ENCODE measurements at regions not wholly inside any gene's neighbourhood (a gene's known extent, or its start where the extent isn't known, plus 50 kb on each side); places are given as distances from the start of the nearest gene placed in this dataset.
"Not testable (repeated sequence)": the region's sequence is repeated elsewhere in the genome, so short reads cannot be mapped to it uniquely, and the experiment has no call there.

DNA sequence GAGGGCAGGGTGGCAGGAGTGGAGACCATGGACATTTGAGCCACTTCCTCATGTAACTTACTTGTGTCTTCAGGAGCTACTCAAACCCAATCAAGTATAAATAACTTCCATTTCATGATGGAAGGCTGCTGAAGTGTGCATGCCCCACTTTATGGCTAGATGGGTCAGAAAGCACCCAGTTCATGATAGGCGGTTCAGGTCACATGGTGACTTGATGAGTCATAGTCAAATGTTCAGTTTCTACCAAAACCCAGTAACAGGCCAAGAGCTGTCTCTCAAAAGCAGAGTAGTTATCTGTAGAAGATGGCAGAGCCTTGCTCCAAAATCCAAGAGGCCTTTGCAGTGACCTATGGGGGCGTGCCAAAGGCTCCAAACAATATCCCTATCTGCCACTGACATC lies 133.7 kb upstream of the TENT5A start:
- DNase-seq (ENCODE audit: low spot score): no peak
- Mint-ChIP-seq H3K9me3 (ENCODE audit: low read depth) (no peaks in the 10 kb centered on the region), H3K27ac (ENCODE audit: unreplicated experiment) (no peak overlapping the region), H3K4me3 (ENCODE audit: unreplicated experiment) (no peak overlapping the region), H3K4me1 (ENCODE audit: low read depth) (peaks cover 17% of the 10 kb centered on the region), H3K36me3 (ENCODE audit: low read depth) (no peaks in the 10 kb centered on the region), H3K27me3 (ENCODE audit: low read depth) (no peaks in the 10 kb centered on the region)
- TF ChIP-seq, protein P1, sequence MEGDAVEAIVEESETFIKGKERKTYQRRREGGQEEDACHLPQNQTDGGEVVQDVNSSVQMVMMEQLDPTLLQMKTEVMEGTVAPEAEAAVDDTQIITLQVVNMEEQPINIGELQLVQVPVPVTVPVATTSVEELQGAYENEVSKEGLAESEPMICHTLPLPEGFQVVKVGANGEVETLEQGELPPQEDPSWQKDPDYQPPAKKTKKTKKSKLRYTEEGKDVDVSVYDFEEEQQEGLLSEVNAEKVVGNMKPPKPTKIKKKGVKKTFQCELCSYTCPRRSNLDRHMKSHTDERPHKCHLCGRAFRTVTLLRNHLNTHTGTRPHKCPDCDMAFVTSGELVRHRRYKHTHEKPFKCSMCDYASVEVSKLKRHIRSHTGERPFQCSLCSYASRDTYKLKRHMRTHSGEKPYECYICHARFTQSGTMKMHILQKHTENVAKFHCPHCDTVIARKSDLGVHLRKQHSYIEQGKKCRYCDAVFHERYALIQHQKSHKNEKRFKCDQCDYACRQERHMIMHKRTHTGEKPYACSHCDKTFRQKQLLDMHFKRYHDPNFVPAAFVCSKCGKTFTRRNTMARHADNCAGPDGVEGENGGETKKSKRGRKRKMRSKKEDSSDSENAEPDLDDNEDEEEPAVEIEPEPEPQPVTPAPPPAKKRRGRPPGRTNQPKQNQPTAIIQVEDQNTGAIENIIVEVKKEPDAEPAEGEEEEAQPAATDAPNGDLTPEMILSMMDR (IDR thresholded peaks at IDR 0.05): no peak

DNA sequence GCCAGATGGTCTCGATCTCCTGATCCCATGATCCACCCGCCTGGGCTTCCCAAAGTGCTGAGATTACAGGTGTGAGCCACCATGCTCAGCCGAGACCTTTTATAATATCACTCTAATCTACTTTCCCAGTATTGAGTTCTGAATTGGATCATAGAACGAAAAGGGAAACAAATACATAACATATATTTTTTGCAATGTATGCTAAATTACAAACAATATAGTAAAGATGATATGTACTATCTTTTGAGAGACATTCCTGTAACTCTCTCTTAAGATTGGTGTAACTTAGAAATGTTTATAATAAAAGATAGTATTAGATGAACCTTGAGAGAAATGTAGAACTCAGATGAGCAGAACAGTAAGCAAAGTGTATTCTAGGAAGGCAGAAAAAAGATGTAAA lies 129.2 kb upstream of the TENT5A start:
- no peak for DNase-seq (ENCODE audit: low spot score)
- H3K4me1 Mint-ChIP-seq (ENCODE audit: low read depth): no peaks in the 10 kb centered on the region
- peaks cover 1% of the 10 kb centered on the region for H3K36me3 Mint-ChIP-seq (ENCODE audit: low read depth)
- H3K27ac Mint-ChIP-seq (ENCODE audit: unreplicated experiment): no peak overlapping the region
- H3K27me3 Mint-ChIP-seq (ENCODE audit: low read depth): no peaks in the 10 kb centered on the region
- H3K4me3 Mint-ChIP-seq (ENCODE audit: unreplicated experiment): no peak overlapping the region
- no peaks in the 10 kb centered on the region for H3K9me3 Mint-ChIP-seq (ENCODE audit: low read depth)
- TF ChIP-seq, protein P1 (IDR thresholded peaks at IDR 0.05): no peak

DNA sequence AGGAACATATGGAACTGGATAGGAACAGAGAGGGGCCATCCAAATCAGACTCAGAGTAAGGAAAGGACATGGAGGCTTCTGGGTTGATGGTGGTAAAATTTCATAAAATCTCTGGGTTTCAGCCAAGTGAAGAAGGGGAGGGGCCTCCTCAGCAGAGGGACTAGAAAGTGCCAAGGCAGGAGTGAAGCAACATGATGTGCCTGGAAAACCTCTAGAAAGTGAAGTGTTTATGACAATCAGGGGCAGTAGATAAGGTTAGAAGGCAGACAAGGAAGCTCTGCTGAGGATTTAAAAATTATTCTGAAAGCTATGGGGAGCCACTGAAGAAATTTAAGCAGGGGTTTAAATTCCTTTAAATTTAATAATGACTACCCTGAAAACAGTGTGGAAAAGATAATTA lies 126.0 kb upstream of the TENT5A start:
- TF ChIP-seq, protein P1 (IDR thresholded peaks at IDR 0.05): no peak
- H3K27me3 Mint-ChIP-seq (ENCODE audit: low read depth): no peaks in the 10 kb centered on the region
- H3K27ac Mint-ChIP-seq (ENCODE audit: unreplicated experiment): no peak overlapping the region
- DNase-seq (ENCODE audit: low spot score): no peak
- no peaks in the 10 kb centered on the region for H3K4me1 Mint-ChIP-seq (ENCODE audit: low read depth)
- H3K36me3 Mint-ChIP-seq (ENCODE audit: low read depth): peaks cover 12% of the 10 kb centered on the region
- H3K9me3 Mint-ChIP-seq (ENCODE audit: low read depth): peaks cover 11% of the 10 kb centered on the region
- H3K4me3 Mint-ChIP-seq (ENCODE audit: unreplicated experiment): no peak overlapping the region

DNA sequence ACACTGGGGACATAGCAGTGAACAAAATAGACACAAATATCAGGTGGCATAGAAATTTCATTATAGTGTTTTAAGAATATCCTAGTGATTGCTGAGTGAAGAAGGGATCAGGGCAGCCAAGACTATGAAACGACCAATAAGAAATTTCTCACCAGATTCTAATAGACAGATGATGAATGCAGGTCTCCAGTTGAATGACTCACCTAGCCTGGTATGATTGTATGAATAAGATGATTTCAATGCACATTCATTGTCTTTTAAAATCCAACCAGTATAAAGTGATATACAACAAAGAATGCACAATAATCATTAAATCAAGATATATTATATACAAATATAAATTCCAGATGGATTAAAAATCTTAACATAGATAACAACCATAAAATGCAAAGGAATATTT lies 124.5 kb upstream of the TENT5A start:
- no peak for DNase-seq (ENCODE audit: low spot score)
- H3K27me3 Mint-ChIP-seq (ENCODE audit: low read depth): no peaks in the 10 kb centered on the region
- TF ChIP-seq, protein P1 (IDR thresholded peaks at IDR 0.05): no peak
- no peak overlapping the region for H3K27ac Mint-ChIP-seq (ENCODE audit: unreplicated experiment)
- H3K9me3 Mint-ChIP-seq (ENCODE audit: low read depth): peaks cover 20% of the 10 kb centered on the region
- H3K4me3 Mint-ChIP-seq (ENCODE audit: unreplicated experiment): no peak overlapping the region
- no peaks in the 10 kb centered on the region for H3K4me1 Mint-ChIP-seq (ENCODE audit: low read depth)
- peaks cover 22% of the 10 kb centered on the region for H3K36me3 Mint-ChIP-seq (ENCODE audit: low read depth)

DNA sequence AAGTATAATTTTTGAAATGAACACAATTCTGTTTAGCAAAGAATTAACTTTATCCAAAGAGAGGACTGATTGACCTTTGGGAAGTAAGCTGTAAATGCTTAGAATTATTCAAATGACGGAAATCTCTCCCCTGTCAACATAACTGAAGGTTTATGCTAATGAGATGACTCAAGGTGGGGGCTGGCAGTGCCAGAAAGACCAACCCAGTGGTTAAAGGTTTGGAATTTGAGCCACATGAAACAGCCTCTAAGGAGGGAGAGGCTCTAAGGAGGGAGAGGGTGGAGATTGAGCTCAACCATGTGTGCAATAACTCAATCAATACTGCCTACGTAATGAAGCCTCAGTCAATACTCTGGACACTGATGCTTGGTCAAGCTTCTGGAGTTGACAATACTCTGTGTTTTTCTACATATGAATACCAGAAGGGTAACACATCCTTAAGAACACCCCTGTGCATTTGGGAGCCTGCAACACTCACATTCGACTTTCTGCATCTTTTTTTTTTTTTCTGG lies 123.4 kb upstream of the TENT5A start:
- TF ChIP-seq, protein P1 (IDR thresholded peaks at IDR 0.05): no peak
- H3K27me3 Mint-ChIP-seq (ENCODE audit: low read depth): no peaks in the 10 kb centered on the region
- H3K4me1 Mint-ChIP-seq (ENCODE audit: low read depth): no peaks in the 10 kb centered on the region
- H3K4me3 Mint-ChIP-seq (ENCODE audit: unreplicated experiment): no peak overlapping the region
- H3K9me3 Mint-ChIP-seq (ENCODE audit: low read depth): peaks cover 29% of the 10 kb centered on the region
- DNase-seq (ENCODE audit: low spot score): no peak
- H3K36me3 Mint-ChIP-seq (ENCODE audit: low read depth): peaks cover 26% of the 10 kb centered on the region
- H3K27ac Mint-ChIP-seq (ENCODE audit: unreplicated experiment): no peak overlapping the region

DNA sequence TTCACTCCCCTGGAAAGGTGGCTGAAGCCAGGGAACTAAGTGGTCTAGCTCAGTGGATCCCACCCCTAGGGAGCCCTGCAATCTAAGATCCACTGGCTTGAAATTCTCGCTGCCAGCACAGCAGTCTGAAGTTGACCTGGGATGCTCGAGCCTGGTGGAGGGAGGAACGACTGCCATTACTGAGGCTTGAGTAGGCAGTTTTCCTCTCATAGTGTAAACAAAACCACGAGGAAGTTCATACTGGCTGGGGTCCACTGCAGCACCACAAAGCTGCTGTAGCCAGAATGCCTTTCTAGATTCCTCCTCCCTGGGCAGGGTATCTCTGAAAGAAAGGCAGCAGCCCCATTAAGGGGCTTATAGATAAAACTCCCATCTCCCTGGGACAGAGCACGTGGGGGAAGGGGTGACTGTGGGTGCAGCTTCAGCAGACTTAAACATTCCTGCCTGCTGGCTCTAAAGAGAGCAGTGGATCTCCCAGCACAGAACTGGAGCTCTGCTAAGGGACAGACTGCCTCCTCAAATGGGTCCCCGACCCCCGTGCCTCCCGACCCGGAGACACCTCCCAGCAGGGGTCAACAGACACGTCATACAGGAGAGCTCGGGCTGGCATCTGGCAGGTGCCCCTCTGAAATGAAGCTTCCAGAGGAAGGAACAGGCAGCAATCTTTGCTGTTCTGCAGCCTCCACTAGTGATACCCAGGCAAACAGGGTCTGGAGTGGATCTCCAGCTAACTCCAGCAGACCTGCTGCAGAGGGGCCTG lies 117.4 kb upstream of the TENT5A start:
- not testable (repeated sequence) for H3K27ac Mint-ChIP-seq (ENCODE audit: unreplicated experiment); H3K4me3 Mint-ChIP-seq (ENCODE audit: unreplicated experiment); H3K27me3 Mint-ChIP-seq (ENCODE audit: low read depth); DNase-seq (ENCODE audit: low spot score)
- Mint-ChIP-seq H3K4me1 (ENCODE audit: low read depth) (peaks cover 28% of the 10 kb centered on the region), H3K36me3 (ENCODE audit: low read depth) (peaks cover 25% of the 10 kb centered on the region), H3K9me3 (ENCODE audit: low read depth) (peaks cover 32% of the 10 kb centered on the region)

All from chondrocyte (in vitro differentiated cells).